ENCODE measurements at regions not wholly inside any gene's neighbourhood (a gene's known extent, or its start where the extent isn't known, plus 50 kb on each side); places are given as distances from the start of the nearest gene placed in this dataset.

GRCh38 chr2:185152186-185152585 lies 553.9 kb downstream of the ZNF804A start:
- no peak overlapping the region for H3K27ac ChIP-seq
- in situ Hi-C loops (cut with MboI), result no loop called here
- no peaks in the 10 kb centered on the region for H3K9me2 ChIP-seq (ENCODE audit: insufficient read depth)
- H3F3A ChIP-seq (ENCODE audit: insufficient read depth), result no peaks in the 10 kb centered on the region
- H3K4me3 ChIP-seq, result no peak overlapping the region
- no peaks in the 10 kb centered on the region for H4K20me1 ChIP-seq (ENCODE audit: insufficient read depth)
- TF ChIP-seq EZH2 (IDR thresholded peaks at IDR 0.05; ENCODE audit: insufficient read depth, poor library complexity, severe bottlenecking), result no peak
- no peaks in the 10 kb centered on the region for H3K27me3 ChIP-seq (replicated peaks; ENCODE audit: insufficient read depth)
- no peak for DNase-seq
- H3K9ac ChIP-seq, result no peak overlapping the region
- H3K4me1 ChIP-seq (ENCODE audit: insufficient read depth), result no peaks in the 10 kb centered on the region
- H3K4me2 ChIP-seq (ENCODE audit: unreplicated experiment), result no peak overlapping the region
- H3K79me2 ChIP-seq (ENCODE audit: insufficient read depth), result no peaks in the 10 kb centered on the region
- 31 to 37% methylated on average over 3 of the region's 3 CpGs for WGBS, 2 experiments (ENCODE audit: low coverage in 1 of 2, low lambda C conversion rate in 2 of 2, missing lambda C conversion rate in 2 of 2)
- no peak overlapping the region for H2AFZ ChIP-seq
- no peaks in the 10 kb centered on the region for H3K36me3 ChIP-seq (ENCODE audit: low read depth)
- H3K9me3 ChIP-seq (ENCODE audit: low read depth), result no peaks in the 10 kb centered on the region

DNA sequence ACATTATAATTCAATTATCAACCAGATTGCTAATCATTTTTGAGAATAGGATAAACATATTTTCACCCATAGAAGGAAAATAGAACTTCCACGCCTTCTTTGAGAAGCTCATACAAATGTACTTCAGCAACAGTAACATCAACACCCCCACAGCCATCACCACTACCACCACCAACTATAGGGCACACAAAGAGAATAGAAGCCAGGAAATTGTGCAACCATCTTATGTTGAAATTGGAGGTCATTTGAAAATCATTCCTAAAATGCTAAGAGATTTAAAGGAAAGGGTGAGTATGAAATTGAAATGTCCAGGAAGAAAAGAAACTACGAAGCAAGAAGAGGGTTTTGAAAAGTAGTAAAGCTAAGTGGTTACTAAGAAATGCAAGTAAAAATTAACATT lies 563.4 kb downstream of the ZNF804A start:
- Histone ChIP-seq H3K27ac (no peak overlapping the region), H3K4me2 (ENCODE audit: unreplicated experiment) (no peak overlapping the region), H3K9me3 (ENCODE audit: low read depth) (no peaks in the 10 kb centered on the region), H3K4me1 (ENCODE audit: insufficient read depth) (no peaks in the 10 kb centered on the region), H3F3A (ENCODE audit: insufficient read depth) (no peaks in the 10 kb centered on the region), H3K79me2 (ENCODE audit: insufficient read depth) (no peaks in the 10 kb centered on the region), H2AFZ (no peak overlapping the region), H4K20me1 (ENCODE audit: insufficient read depth) (no peaks in the 10 kb centered on the region), H3K4me3 (no peak overlapping the region), H3K27me3 (replicated peaks; ENCODE audit: insufficient read depth) (no peaks in the 10 kb centered on the region), H3K9ac (no peak overlapping the region), H3K36me3 (ENCODE audit: low read depth) (no peaks in the 10 kb centered on the region), H3K9me2 (ENCODE audit: insufficient read depth) (no peaks in the 10 kb centered on the region)
- in situ Hi-C loops (cut with MboI), result no loop called here
- DNase-seq, result no peak
- no peak for TF ChIP-seq EZH2 (IDR thresholded peaks at IDR 0.05; ENCODE audit: insufficient read depth, poor library complexity, severe bottlenecking)
- no peak for TF ChIP-seq EZH2phosphoT487 (IDR thresholded peaks at IDR 0.05; ENCODE audit: insufficient read depth, low read depth)
- 20 to 21% methylated on average over 2 of the region's 2 CpGs for WGBS, 2 experiments (ENCODE audit: low coverage in 1 of 2, low lambda C conversion rate in 2 of 2, missing lambda C conversion rate in 2 of 2)

- Histone ChIP-seq H2AFZ (no peak overlapping the region), H3K4me3 (no peak overlapping the region), H3F3A (ENCODE audit: insufficient read depth) (no peaks in the 10 kb centered on the region), H3K9ac (no peak overlapping the region), H3K27ac (no peak overlapping the region), H4K20me1 (ENCODE audit: insufficient read depth) (no peaks in the 10 kb centered on the region), H3K9me3 (ENCODE audit: low read depth) (no peaks in the 10 kb centered on the region), H3K27me3 (replicated peaks; ENCODE audit: insufficient read depth) (no peaks in the 10 kb centered on the region), H3K79me2 (ENCODE audit: insufficient read depth) (no peaks in the 10 kb centered on the region), H3K9me2 (ENCODE audit: insufficient read depth) (no peaks in the 10 kb centered on the region; the same call in 1 of the 2 replicates), H3K36me3 (ENCODE audit: low read depth) (no peaks in the 10 kb centered on the region), H3K4me1 (ENCODE audit: insufficient read depth) (no peaks in the 10 kb centered on the region), H3K4me2 (ENCODE audit: unreplicated experiment) (no peak overlapping the region)
- in situ Hi-C loops (cut with MboI), result no loop called here
- 9 to 35% methylated on average over 1 of the region's 1 CpG for WGBS, 2 experiments (ENCODE audit: low coverage in 1 of 2, low lambda C conversion rate in 2 of 2, missing lambda C conversion rate in 2 of 2)
- TF ChIP-seq EZH2 (IDR thresholded peaks at IDR 0.05; ENCODE audit: insufficient read depth, poor library complexity, severe bottlenecking) (no peak), EZH2phosphoT487 (IDR thresholded peaks at IDR 0.05; ENCODE audit: insufficient read depth, low read depth) (no peak)
- DNase-seq, result no peak
These were observed 564.3 kb upstream of the FSIP2 start for GRCh38 chr2:185174353-185174752.

DNA sequence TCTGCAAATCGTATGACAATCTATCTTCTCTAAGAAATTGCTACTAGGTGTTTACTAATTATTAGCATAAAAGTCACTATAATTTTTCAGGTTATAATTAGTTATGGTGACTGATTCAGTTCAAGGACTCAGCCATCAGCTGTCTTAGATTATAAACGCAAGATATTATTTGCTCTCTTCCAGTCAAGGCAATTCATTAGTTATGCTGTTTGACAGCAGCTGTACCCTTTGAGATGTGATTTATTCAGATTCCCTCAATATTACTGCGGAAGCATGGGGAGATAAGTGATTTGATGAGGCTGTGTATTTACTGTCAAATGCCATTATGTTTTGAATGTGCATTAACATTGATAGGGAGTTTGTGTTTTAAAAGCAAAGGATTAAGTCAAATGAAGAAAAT lies 558.9 kb upstream of the FSIP2 start:
- no peak for DNase-seq
- 38 to 41% methylated on average over 3 of the region's 3 CpGs for WGBS, 2 experiments (ENCODE audit: low coverage in 1 of 2, low lambda C conversion rate in 2 of 2, missing lambda C conversion rate in 2 of 2)
- H3K4me2 ChIP-seq (ENCODE audit: unreplicated experiment), result no peak overlapping the region
- no peaks in the 10 kb centered on the region for H4K20me1 ChIP-seq (ENCODE audit: insufficient read depth)
- no peaks in the 10 kb centered on the region for H3K4me1 ChIP-seq (ENCODE audit: insufficient read depth)
- H3K4me3 ChIP-seq, result no peak overlapping the region
- H3F3A ChIP-seq (ENCODE audit: insufficient read depth), result no peaks in the 10 kb centered on the region
- no peaks in the 10 kb centered on the region for H3K9me3 ChIP-seq (ENCODE audit: low read depth)
- H3K27me3 ChIP-seq (replicated peaks; ENCODE audit: insufficient read depth), result no peaks in the 10 kb centered on the region
- no peak overlapping the region for H3K9ac ChIP-seq
- H3K79me2 ChIP-seq (ENCODE audit: insufficient read depth), result no peaks in the 10 kb centered on the region
- in situ Hi-C loops (cut with MboI), result no loop called here
- no peaks in the 10 kb centered on the region; the same call in 1 of the 2 replicates for H3K9me2 ChIP-seq (ENCODE audit: insufficient read depth)
- TF ChIP-seq EZH2 (IDR thresholded peaks at IDR 0.05; ENCODE audit: insufficient read depth, poor library complexity, severe bottlenecking) (no peak), EZH2phosphoT487 (IDR thresholded peaks at IDR 0.05; ENCODE audit: insufficient read depth, low read depth) (no peak)
- no peaks in the 10 kb centered on the region for H3K36me3 ChIP-seq (ENCODE audit: low read depth)
- H3K27ac ChIP-seq, result no peak overlapping the region
- H2AFZ ChIP-seq, result no peak overlapping the region

- Histone ChIP-seq H3K9ac (no peak overlapping the region), H4K20me1 (ENCODE audit: insufficient read depth) (no peaks in the 10 kb centered on the region), H3K27ac (no peak overlapping the region), H3K9me2 (ENCODE audit: insufficient read depth) (no peaks in the 10 kb centered on the region; the same call in 1 of the 2 replicates), H3K9me3 (ENCODE audit: low read depth) (no peaks in the 10 kb centered on the region), H3K27me3 (replicated peaks; ENCODE audit: insufficient read depth) (no peaks in the 10 kb centered on the region), H3F3A (ENCODE audit: insufficient read depth) (no peaks in the 10 kb centered on the region), H3K4me2 (ENCODE audit: unreplicated experiment) (no peak overlapping the region), H3K36me3 (ENCODE audit: low read depth) (no peaks in the 10 kb centered on the region), H2AFZ (no peak overlapping the region), H3K4me3 (no peak overlapping the region), H3K79me2 (ENCODE audit: insufficient read depth) (no peaks in the 10 kb centered on the region), H3K4me1 (ENCODE audit: insufficient read depth) (no peaks in the 10 kb centered on the region)
- WGBS, 2 experiments (ENCODE audit: low coverage in 1 of 2, low lambda C conversion rate in 2 of 2, missing lambda C conversion rate in 2 of 2), result 37 to 39% methylated on average over 3 of the region's 3 CpGs
- in situ Hi-C loops (cut with MboI), result no loop called here
- no peak for DNase-seq
- no peak for TF ChIP-seq EZH2phosphoT487 (IDR thresholded peaks at IDR 0.05; ENCODE audit: insufficient read depth, low read depth)
- TF ChIP-seq EZH2 (IDR thresholded peaks at IDR 0.05; ENCODE audit: insufficient read depth, poor library complexity, severe bottlenecking), result no peak
These were observed 556.7 kb upstream of the FSIP2 start for GRCh38 chr2:185181901-185182300.

All from GM23248 (cell line).